ENCODE measurements at regions not wholly inside any gene's neighbourhood (a gene's known extent, or its start where the extent isn't known, plus 50 kb on each side); places are given as distances from the start of the nearest gene placed in this dataset.

DNA sequence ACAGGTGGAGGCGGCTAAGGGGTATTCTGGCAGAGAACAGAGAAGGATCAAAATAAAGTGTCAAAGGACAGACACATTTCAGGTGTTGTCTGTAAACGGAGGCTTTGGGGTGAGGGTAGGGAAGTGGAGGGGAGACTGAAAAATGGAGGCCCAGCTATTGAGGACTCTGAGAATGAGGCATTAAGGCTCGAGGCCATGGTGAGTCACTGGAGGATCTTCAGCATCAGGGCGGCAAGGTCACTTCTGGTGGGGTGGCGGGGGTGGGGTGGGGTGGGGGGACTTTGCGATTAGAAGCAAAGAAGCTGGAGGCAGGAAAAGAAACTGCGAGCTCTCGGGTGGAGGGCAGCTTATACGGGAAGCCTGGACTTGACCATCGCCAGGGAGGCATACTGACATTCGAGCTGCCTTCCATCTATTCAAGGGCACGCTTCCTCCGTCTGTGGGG is 58.4 kb upstream of the PCGF5 start:
- peak overlapping the region in 1 of 2 donors; percentile 35 for H3K4me3 ChIP-seq
- DNase-seq (peak in 2 of 4 donors; percentile 8 to 17), ATAC-seq (peak; percentile 0)
- no peaks in the 10 kb centered on the region for H3K27me3 ChIP-seq
- peak overlapping the region; percentile 80 to 98 (median 96) for H3K27ac ChIP-seq
- intact Hi-C loops (cut with DNase I): no loop called here
- peaks cover 20% of the 10 kb centered on the region for H3K4me1 ChIP-seq
- no peaks in the 10 kb centered on the region for H3K9me3 ChIP-seq
- no peaks in the 10 kb centered on the region for H3K36me3 ChIP-seq (replicated peaks in 1 of 2; ENCODE audit: insufficient read depth in 1 of 2, low read depth in 2 of 2)
- WGBS, 2 donors: 7 to 8% methylated on average over 11 to 13 of the region's 13 CpGs
- TF ChIP-seq, protein P1, sequence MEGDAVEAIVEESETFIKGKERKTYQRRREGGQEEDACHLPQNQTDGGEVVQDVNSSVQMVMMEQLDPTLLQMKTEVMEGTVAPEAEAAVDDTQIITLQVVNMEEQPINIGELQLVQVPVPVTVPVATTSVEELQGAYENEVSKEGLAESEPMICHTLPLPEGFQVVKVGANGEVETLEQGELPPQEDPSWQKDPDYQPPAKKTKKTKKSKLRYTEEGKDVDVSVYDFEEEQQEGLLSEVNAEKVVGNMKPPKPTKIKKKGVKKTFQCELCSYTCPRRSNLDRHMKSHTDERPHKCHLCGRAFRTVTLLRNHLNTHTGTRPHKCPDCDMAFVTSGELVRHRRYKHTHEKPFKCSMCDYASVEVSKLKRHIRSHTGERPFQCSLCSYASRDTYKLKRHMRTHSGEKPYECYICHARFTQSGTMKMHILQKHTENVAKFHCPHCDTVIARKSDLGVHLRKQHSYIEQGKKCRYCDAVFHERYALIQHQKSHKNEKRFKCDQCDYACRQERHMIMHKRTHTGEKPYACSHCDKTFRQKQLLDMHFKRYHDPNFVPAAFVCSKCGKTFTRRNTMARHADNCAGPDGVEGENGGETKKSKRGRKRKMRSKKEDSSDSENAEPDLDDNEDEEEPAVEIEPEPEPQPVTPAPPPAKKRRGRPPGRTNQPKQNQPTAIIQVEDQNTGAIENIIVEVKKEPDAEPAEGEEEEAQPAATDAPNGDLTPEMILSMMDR (IDR thresholded peaks at IDR 0.05): no peak
- no peak for TF ChIP-seq POLR2A (IDR thresholded peaks at IDR 0.05)

DNA sequence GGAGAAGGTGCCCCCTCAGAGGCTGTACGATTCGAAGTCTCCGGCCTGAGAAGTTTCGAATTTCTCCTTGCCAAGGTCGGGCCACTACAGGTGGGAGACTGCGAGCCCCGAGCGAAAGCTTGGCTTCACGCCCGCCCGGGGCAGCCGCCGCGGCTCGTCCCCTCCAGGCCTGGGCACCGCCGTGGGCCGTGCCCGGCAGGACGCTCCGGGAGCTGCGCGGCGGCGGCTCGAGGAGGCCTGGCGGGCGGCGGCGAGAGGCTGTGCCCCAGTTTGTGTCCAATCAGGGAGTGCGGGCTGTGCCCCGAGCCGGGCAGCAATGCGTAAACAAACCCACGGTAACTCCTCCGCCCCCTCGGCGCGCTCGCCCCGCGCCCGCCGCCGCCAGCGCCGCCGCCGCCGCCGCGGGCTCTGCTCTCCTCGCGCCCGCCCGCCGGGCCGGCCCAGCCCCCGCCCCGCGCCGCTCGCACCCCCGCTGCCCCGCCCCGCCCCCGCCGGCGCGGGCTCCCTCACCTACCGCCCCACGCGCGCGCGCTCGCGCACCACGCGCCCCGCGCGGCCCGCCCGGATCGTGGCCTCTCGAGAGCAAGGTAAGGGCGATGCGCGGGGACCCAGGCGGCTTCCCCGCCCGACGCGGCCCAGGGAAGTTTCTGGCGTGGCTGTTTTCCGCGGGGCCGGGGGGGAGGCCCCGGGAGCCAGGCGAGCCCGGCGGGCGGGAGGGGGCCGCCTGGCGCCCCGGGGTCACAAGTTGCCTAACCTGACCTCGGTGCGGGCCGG is 57.8 kb upstream of the PCGF5 start:
- H3K4me1 ChIP-seq: peaks cover 20% of the 10 kb centered on the region
- peak overlapping the region; percentile 80 to 98 (median 96) for H3K27ac ChIP-seq
- H3K27me3 ChIP-seq: no peaks in the 10 kb centered on the region
- TF ChIP-seq, protein P1 (IDR thresholded peaks at IDR 0.05): no peak
- peak; percentile 51 to 64 (median 64) for TF ChIP-seq POLR2A (IDR thresholded peaks at IDR 0.05)
- H3K9me3 ChIP-seq: no peaks in the 10 kb centered on the region
- DNase-seq (peak; percentile 80 to 89 (median 86)), ATAC-seq (peak; percentile 82)
- no peaks in the 10 kb centered on the region for H3K36me3 ChIP-seq (replicated peaks in 1 of 2; ENCODE audit: insufficient read depth in 1 of 2, low read depth in 2 of 2)
- H3K4me3 ChIP-seq: peak overlapping the region; percentile 69 to 89
- intact Hi-C loops (cut with DNase I): no loop called here
- WGBS, 2 donors: 0% methylated on average over 88 of the region's 110 CpGs; no CpG with 5 or more reads in 1 of the 2 donors

DNA sequence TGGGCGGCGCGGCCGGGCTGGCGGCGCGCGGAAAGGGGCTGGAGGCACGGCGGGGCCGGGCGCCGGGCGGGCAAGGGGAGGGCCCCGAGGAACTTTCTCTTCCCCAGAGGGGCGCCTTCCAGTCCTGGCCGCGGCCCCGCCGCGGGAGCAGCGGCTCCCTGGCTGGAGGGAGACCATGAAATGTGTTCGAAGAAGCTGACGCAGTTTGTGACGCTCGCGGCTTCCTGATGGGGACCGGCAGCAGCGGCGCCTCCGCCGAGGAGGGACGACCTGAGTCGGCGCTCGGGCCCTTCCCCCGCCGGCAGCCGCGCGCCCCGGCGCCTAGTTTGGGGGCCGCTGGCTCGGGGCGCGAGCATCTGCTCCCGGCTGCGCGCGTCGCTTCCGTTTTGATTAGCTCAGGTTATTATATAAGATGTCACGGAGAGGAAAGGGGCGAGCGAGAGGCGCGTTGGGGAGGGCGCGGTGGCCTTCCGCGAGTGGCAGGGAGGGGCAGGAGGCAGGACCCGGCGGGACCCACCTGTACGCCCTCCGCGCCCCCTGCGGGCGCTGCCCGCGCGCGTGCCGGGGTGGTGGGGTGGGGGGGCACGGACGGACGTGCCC is 57.1 kb upstream of the PCGF5 start:
- peak; percentile 62 to 69 (median 66) for DNase-seq
- Histone ChIP-seq H3K27ac (peak overlapping the region; percentile 76 to 98 (median 96)), H3K4me3 (peak overlapping the region; percentile 69 to 89), H3K9me3 (no peaks in the 10 kb centered on the region), H3K27me3 (no peaks in the 10 kb centered on the region), H3K36me3 (replicated peaks in 1 of 2; ENCODE audit: insufficient read depth in 1 of 2, low read depth in 2 of 2) (no peaks in the 10 kb centered on the region), H3K4me1 (peaks cover 20% of the 10 kb centered on the region)
- peak; percentile 55 to 68 (median 67) for TF ChIP-seq POLR2A (IDR thresholded peaks at IDR 0.05)
- TF ChIP-seq, protein P1 (IDR thresholded peaks at IDR 0.05): peak in 2 of 7 experiments; percentile 3 to 12
- 0 to 1% methylated on average over 26 to 76 of the region's 77 CpGs for WGBS, 2 donors
- intact Hi-C loops (cut with DNase I): no loop called here
- ATAC-seq: peak; percentile 56

DNA sequence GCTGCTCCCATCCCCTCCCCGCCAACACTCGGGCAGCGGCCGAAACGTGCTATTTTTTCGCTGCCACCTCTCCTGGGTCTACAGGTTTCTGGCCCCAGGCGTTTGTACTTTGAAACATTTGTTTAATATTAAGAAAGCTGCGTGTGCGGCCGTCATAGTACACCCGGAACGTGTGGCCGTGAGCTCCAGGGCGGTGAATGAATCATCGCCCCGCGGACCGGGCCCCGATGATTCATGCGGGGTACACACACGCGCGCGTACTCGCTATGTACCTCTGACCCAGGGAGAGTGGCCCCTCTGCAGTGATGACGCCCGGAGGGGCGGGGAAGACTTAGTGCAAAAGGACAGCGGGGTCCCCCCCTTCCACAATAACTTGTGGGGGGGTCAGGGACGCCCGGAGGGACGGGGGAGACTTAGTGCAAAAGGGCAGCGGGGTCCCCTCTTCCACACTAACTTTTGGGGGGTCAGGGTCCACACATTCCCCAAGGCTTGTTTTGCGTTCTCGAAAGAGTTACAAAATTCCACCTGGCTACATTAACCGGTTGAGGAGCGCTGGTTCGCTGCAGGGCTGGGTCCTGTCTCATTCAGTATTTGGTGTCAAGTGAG is 56.5 kb upstream of the PCGF5 start:
- no peaks in the 10 kb centered on the region for H3K27me3 ChIP-seq
- peak overlapping the region; percentile 69 to 89 for H3K4me3 ChIP-seq
- TF ChIP-seq, protein P1 (IDR thresholded peaks at IDR 0.05): no peak
- TF ChIP-seq POLR2A (IDR thresholded peaks at IDR 0.05): peak; percentile 27 to 67 (median 67)
- no peaks in the 10 kb centered on the region for H3K36me3 ChIP-seq (replicated peaks in 1 of 2; ENCODE audit: insufficient read depth in 1 of 2, low read depth in 2 of 2)
- H3K4me1 ChIP-seq: peaks cover 20% of the 10 kb centered on the region
- H3K9me3 ChIP-seq: no peaks in the 10 kb centered on the region
- intact Hi-C loops (cut with DNase I): no loop called here
- peak; percentile 70 to 83 (median 78) for DNase-seq
- ATAC-seq: peak; percentile 59
- H3K27ac ChIP-seq: peak overlapping the region; percentile 76 to 98 (median 96)
- WGBS, 2 donors: 4 to 6% methylated on average over 23 to 38 of the region's 38 CpGs

Measured in body of pancreas (tissue), 4 donors.